Skin epidermis (tissue), 12 donors: ENCODE measurements at regions not wholly inside any gene's neighbourhood (a gene's known extent, or its start where the extent isn't known, plus 50 kb on each side); places are given as distances from the start of the nearest gene placed in this dataset.
A peak's percentile ranks its signal among the peaks of the same experiment; 100 is the strongest.

Source experiments
- H3K27ac ChIP-seq, 21 experiments: fragments of 200-600 bp; sonication (generic) in 11 of 21; one replicate each; pipeline ENCODE4 v1.5.0; 2020; ENCODE audit warnings: mild to moderate bottlenecking in 3 of 21, inconsistent platforms in 2 of 21, moderate library complexity in 2 of 21
- H3K4me3 ChIP-seq, 7 experiments: fragments of 200-600 bp; sonication (generic) in 2 of 7; one replicate each; pipeline ENCODE4 v1.5.0; 2020; ENCODE audit warnings: inconsistent platforms in 2 of 7, mild to moderate bottlenecking in 2 of 7, moderate library complexity in 1 of 7

DNA sequence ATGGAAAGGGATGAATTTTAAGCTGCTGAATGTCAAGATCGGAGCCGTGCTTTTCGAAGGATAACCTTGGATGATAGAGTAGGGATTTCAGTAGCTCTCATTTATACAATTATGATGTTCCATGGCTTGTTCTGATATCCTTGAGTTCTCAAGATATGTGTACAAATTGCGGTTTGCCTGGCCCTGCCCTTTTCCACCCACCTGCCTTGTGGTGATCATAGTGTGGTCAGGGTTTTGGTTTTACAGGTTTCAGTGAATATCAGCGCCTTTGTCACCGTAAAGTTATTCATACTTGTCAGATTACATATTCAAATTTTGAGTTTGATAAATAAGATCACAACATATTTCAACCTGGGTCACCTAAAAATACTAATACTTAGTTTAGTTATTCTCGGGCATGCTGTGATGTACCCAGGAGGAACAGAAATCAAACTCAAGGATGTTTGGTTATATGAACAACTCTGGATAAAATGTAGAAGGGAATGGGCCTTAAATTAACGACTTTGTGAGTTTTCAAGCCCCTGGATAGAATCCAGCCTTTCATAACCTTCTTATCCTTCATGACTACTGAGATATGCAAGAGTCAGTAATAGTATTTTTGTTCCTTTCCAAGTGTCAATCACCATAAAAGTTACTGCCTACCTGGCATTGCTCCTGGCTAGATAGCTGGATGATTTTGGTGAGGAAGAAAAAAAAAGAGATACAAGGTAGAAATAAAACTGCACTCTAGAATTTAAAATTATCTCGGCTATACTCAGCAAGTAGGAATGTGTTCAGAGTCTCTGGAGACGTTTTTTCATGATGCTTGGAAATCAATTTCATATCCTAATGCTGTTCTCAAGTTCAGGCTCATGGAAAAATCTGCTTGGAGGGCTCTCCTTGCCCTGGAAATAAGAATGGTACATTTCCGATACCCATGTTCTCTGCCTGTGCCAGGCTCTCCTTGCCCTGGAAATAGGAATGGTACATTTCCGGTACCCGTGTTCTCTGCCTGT is 209.2 kb upstream of the TPRG1 start:
- Histone ChIP-seq H3K27ac (peak overlapping the region in 1 of 21 experiments; percentile 58), H3K4me3 (no peak overlapping the region)

DNA sequence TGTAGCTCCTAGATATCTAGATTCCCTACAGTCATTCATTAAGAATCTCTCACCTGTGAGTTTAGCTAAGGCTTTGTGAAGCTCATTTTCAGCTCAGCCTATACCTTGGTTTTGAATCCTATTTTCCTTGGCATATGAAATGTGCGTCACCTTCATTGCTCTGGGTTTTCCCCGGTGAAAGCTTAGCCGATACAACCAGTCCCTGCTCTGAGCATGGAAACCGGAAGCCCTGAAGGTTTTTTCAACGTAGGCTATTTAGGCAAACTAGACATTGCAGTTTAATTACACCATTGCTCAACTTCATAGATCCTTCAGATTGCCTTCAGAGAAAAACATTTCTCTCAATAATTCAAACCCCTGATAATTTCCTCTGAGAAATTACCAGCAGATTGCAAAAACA is 206.8 kb upstream of the TPRG1 start:
- Histone ChIP-seq H3K27ac (peak overlapping the region in 13 of 21 experiments; percentile 4 to 79 (median 40)), H3K4me3 (no peak overlapping the region)

DNA sequence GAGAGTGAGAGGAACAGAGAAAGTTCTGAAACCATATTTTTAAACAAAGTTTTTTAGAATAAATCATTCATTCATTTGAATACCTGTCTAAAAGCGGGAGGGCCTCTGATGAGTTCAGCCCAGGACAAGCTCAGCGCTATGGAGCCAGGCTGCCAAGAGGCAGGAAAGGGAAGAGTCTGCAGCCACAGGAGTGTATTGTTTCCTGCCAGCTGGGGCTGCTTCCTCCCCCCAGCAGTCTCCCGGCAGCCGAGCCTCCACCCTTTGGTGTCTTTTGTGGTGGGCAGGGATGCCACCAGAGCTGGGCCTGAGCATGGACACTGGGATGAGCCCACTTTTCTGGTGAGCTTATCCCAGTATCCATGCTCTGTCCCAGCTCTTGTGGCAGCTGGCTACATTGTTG is 199.5 kb upstream of the TPRG1 start:
- Histone ChIP-seq H3K4me3 (no peak overlapping the region), H3K27ac (no peak overlapping the region)

DNA sequence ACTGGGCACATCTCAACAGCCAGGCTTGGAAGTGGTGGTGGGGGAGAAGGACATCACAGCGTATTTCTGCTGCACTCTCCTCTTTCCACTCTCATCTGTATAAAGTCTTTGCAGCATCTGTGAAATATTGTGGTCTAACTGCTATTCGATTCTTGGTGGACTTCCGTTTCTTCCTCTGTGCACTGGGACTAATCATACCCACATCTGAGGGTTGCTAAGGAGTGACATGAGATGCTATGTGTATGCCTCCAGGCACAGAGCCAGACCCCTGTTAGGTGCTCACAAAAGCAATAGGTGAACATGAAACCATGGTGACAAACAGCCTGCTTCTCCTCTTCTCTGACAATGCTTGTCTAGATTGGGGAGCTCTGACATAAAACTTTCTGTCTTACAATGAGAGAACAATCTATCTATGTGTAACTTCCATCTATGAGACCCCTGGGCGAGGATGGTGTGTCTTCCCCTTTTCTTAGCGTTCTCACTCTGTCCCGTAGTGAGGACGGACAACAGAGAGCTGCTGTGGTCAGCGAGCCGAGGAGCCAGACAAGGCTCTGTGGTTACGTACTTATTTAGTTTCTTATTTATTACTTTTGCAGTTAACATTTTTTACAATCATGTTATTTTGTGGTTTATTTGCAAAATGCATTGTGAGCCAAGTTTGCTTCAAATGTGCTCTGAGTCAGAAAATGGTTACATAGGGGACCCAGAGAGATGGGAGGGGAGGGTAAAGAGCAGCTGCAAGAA is 196.7 kb upstream of the TPRG1 start:
- H3K27ac ChIP-seq: peak overlapping the region in 14 of 21 experiments; percentile 3 to 65 (median 28)
- no peak overlapping the region for H3K4me3 ChIP-seq

DNA sequence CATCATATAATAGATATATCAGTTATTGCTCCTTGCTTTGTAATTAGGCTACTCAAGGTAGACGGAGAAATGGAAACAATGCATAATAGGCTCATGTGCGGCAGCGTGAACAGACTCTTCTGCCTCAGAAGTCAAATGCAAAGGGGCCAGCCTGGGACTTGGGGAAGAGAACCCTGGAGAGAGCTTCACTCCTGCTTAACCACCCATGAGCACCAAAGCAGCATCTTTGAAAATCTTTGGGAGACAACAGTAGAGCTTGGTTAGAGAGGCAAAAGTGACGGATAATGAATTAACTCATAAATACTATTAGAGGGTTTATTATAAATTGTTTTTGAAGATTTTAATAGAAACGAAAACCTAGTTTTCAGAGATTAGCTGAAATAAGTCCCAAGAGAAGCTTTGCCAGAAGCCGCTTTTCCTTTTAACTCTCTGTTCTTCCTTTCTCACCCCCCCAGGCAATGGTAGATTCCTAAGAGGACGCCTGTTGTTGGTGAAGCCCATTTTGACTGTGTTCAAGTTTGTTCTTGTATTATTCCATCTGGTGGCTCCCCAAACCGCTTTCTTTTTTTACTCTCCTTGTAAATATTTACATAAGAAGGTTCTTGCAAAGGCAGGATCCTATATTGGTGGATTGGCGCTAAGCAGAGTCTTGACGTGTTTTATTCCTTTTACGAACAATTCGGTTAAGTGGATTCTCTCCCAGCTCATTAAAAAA is 196.0 kb upstream of the TPRG1 start:
- H3K4me3 ChIP-seq: peak overlapping the region in 1 of 7 experiments; percentile 7
- peak overlapping the region in 11 of 21 experiments; percentile 3 to 65 (median 25) for H3K27ac ChIP-seq

DNA sequence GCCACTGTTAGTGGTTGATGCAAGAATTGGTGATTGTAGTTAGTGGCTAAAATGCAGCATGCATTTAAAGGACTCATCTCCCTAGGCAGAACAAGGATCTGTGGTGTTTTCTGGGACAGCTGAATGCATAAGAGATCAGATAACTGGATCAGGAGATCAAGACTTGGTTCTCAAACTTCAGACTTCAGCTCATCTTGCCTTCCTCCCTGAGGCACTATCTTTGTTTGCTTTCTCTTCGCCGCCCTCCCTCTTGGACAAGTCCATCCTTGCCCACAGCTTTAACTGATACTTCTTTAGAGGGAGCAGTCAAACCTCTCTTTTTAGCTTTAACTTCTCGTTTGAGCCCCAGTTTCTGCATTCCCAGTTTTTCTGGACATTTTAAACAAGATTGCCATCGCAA is 195.4 kb upstream of the TPRG1 start:
- Histone ChIP-seq H3K4me3 (peak overlapping the region in 1 of 7 experiments; percentile 7), H3K27ac (peak overlapping the region in 5 of 21 experiments; percentile 0 to 31 (median 8))

DNA sequence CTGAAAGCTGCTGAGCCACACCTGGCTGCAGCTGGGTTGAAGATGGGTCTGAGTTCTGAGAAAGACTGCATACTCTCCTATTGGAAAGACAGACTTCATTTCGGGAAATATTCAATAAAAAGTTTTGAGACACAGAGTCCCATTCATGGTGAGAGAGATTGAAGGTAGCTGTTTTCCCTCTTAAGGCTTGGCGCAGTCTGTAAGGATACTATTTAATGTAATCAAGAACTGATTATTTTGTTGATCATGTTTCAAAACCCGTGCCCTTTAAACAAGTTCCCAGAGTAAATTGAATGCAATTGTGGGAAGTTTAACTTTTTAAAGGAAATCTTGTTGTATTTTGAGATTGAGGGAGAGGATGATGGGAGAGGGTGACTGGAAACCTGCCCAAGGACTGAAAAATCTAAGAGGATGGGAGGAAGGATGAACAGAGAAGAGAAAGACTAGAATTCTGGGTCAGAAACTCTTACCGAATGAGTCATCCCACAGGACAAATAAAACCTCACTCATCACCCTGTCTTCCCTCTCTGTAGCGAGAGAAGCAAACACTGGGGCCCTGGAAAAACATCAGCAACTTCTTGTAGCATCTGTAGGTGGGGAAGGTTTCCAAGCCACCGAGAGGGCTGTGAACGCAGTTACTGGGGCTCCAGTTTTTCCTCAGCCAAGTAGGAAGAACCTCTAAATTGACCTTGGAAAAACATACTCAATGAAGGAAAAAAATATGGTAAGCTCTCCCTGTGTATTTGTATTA is 193.2 kb upstream of the TPRG1 start:
- Histone ChIP-seq H3K27ac (peak overlapping the region in 7 of 21 experiments; percentile 4 to 61 (median 16)), H3K4me3 (no peak overlapping the region)

DNA sequence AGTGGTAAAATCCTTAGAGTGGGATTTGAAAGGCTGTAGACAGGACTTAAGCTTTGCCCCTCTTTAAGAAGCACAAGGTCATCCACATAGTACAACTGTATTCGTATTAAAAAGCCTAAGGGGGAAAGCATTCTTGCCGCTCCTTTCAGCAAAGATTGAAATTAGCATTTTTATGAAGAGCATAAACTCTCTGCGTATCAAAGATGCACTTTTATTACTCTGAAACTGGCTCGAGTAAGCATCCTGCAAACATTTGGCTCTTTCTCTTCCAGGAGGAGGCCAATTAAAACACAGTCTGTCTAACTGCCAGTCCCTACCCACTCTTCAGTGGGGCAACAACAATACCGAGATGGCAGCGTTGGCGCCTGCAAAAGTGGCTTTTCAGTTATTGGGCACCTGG is 192.5 kb upstream of the TPRG1 start:
- no peak overlapping the region for H3K4me3 ChIP-seq
- H3K27ac ChIP-seq: peak overlapping the region in 7 of 21 experiments; percentile 9 to 70 (median 29)

DNA sequence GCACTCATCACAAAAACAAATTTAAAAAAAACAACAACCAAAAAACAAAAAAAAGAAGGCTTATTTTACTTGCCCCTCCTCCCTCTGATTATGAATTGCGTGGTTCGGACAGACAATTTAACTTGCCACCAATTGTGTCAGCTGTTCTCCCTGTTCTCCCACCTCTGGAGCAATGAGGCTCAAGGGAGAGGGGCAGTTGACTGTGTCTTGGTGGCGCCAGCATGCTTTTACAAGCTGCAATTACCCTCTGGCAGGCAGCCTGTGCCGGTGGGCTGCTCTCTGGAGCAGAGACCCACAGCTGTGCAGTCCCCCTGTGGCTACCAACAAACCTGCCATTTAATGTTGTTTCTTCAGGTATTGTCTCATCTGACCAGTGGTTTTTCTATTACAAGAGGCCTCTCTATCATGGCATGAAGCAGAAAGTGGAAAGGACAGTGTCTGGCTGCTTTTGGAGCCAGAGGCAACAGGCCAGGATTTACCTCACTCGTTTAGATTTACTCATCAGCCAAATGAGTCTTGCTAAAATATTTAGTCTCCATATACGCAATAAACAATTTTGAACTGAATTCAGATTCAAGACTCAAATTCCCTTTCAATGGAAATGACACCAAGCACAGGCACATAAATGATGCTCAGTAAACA is 192.0 kb upstream of the TPRG1 start:
- Histone ChIP-seq H3K4me3 (no peak overlapping the region), H3K27ac (peak overlapping the region in 4 of 21 experiments; percentile 16 to 70 (median 45))

DNA sequence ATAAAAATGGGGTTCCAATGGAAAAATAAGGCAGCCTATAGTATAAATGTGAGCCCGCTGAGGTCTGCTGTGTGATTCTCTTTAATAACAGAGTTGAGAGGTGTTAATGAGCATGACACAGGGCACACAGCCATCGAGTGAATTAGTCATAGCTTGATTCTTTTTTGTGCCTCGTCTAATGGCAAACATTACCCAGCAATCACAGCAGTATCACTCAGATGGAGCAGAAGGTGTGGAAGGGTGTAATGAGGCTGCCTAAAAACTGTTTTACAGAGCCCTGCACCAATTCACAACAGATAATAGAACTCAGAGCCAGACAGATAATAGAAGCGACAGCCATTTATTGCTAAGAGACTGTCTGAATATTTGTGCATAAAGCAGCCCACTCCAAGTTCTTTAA is 178.6 kb upstream of the TPRG1 start:
- no peak overlapping the region for H3K4me3 ChIP-seq
- H3K27ac ChIP-seq: no peak overlapping the region

DNA sequence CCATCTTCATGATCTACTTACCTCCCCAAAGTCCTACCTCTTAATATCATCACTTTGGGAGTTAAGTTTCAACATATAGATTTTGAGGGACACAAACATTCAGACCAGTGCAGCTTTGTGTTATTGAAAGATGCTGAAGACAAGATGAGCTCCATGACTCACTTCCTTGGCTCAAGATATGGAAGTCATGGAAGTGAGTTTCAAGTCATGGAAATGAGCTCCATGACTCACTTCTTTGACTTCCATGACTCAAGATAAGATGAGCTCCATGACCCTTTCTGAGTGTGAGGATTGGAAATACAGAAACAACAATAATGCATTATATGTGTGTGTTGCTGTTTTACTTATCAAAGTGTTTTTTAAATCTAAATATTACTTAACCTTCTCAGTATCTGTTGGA is 170.2 kb upstream of the TPRG1 start:
- Histone ChIP-seq H3K27ac (no peak overlapping the region), H3K4me3 (no peak overlapping the region)

DNA sequence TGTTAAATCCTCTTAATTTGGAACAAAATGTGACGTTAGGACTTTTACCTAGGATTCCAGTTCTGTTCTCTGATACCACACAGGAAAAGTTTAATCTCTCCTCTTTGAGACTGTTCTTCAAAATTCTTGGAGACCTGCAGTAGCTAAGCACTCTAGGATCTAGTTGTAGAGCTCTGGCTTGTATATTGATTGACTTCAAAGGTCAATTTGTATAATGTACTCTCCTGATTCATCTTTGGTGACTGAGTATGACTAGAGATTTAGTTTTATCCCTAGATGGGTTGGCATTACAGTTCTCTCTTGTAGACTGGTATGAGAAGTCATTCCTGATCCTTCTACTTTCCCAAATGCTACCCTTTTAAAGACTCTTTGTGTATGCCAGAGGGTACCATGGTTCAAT is 168.4 kb upstream of the TPRG1 start:
- Histone ChIP-seq H3K4me3 (no peak overlapping the region), H3K27ac (no peak overlapping the region)

DNA sequence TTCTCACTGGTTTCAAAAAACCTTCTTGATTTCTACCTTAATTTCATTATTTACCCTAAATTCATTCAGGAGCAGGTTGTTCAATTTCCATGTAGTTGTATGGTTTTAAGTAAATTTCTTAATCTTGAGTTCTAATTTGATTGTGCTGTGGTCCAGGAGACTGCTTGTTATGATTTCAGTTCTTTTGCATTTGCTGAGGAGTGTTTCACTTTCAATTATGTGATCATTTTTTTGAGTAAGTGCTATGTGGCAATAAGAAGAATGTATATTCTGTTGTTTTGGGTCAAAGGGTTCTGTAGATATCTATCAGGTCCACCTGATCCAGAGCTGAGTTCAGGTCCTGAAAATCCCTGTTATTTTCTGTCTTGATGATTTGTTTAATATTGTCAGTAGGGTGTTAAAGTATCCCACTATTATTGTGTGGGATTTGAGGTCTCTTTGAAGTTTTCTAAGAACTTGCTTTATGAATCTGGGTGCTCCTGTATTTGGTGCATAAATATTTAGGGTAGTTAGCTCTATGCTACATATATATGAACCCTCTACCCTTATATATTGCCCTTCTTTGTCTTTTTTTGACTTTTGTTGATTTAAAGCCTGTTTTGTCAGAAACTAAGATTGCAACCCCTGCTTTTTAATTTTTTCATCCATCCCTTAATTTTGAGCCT is 158.4 kb upstream of the TPRG1 start:
- Histone ChIP-seq H3K27ac (no peak overlapping the region), H3K4me3 (no peak overlapping the region)

DNA sequence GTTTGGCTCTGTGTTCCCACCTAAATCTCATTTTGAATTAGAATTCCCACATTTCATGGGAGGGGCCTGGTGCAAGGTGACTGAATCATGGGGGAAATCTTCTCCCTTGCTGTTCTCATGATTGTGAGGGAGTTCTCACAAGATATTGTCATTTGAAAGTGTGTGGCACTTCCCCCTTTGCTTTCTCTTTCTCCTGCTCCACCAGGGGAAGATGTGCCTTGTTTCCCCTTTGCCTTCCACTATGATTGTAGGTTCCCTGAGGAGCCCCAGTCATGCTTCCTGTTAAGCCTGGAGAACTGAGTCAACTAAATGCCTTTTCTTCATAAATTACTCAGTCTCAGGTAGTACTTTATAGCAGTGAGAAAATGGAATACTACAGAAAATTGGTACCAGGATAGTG is 157.2 kb upstream of the TPRG1 start:
- H3K4me3 ChIP-seq: no peak overlapping the region

DNA sequence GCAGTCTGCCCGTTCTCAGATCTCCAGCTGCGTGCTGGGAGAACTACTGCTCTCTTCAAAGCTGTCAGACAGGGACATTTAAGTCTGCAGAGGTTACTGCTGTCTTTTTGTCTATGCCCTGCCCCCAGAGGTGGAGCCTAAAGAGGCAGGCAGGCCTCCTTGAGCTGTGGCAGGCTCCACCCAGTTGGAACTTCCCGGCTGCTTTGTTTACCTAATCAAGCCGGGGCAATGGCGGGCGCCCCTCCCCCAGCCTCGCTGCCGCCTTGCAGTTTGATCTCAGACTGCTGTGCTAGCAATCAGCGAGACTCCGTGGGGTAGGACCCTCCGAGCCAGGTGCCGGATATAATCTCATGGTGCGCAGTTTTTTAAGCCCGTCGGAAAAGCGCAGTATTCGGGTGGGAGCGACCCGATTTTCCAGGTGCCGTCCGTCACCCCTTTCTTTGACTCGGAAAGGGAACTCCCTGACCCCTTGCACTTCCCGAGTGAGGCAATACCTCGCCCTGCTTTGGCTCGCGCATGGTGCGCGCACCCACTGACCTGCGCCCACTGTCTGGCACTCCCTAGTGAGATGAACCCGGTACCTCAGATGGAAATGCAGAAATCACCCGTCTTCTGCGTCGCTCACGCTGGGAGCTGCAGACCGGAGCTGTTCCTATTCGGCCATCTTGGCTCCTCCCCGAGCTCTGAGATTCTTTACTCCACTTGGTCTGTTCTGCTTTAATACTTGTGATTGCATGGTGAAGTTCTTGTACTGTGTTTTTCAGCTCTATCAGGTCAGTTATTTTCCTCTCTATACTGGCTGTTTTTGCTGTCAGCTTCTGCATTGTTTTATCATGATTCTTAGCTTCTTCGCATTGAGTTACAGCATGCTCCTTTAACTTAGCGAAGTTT is 148.9 kb upstream of the TPRG1 start:
- H3K27ac ChIP-seq: peak overlapping the region in 1 of 21 experiments; percentile 14

More for the DNA sequence above, 157.2 kb upstream of the TPRG1 start:
- no peak overlapping the region for H3K27ac ChIP-seq

DNA sequence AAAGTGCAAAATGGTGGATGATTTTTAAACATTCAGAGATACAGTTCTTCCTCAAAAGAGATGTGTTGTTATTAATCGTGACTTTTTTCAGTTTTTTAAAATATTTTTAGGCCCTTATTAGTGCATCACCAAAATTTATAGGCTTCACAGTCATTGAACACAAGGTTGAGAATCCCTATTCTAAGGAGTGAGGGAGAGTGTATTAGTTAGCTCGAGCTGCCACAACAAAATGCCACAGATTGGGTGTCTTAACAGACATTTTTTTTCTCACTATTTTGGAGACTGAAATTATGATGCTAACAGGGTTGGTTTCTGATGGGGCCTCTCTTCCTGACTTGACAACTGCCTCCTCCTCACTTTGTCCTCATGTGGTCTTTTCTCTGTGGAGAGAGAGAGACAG is 145.9 kb upstream of the TPRG1 start:
- no peak overlapping the region for H3K27ac ChIP-seq
- no peak overlapping the region for H3K4me3 ChIP-seq

More for the DNA sequence above, 148.9 kb upstream of the TPRG1 start:
- peak overlapping the region in 2 of 7 experiments; percentile 14 to 23 for H3K4me3 ChIP-seq

DNA sequence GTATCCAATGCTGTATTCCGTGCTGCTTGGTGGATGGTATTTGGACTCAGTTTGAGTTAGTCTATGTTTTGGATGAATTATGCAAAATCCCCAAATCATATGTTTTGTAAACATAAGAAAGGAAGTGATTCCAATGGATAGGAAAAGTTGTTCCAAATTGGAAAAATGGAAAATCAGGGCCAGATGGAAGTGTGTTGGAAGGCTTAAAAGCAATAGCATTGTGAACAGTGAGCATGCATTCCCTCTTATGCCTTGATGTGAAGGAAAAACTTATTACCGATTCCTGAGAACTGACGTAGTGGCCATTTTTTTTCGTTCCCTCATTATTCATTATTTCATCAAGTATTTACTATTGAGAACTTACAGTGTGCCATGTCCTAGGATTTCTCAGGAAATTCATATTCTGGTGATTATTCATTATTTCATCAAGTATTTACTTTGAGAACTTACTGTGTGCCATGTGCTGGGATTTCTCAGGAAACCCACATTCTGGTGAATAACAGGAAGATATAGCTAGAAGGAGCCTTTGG is 144.1 kb upstream of the TPRG1 start:
- H3K27ac ChIP-seq: no peak overlapping the region
- no peak overlapping the region for H3K4me3 ChIP-seq
